ENCODE measurements at regions not wholly inside any gene's neighbourhood (a gene's known extent, or its start where the extent isn't known, plus 50 kb on each side); places are given as distances from the start of the nearest gene placed in this dataset.

GRCh38 chr9:18138656-18139055 lies 335.3 kb upstream of the ADAMTSL1 start (continued):
- TF ChIP-seq ZNF407 (IDR thresholded peaks at IDR 0.05; ENCODE audit: low read depth): no peak
- TF ChIP-seq NFATC3 (IDR thresholded peaks at IDR 0.05): no peak
- TF ChIP-seq ZNF408 (CRISPR knock-in tag; IDR thresholded peaks at IDR 0.05; ENCODE audit: low read depth): no peak
- no peak for TF ChIP-seq HDAC2 (IDR thresholded peaks at IDR 0.05)

GRCh38 chr9:18141681-18142080 lies 332.3 kb upstream of the ADAMTSL1 start:
- DNase-seq (ENCODE audit: extremely low read depth in 1 of 4, low spot score in 3 of 4) (no peak), ATAC-seq (no peak), FAIRE-seq (no peak)
- WGBS (ENCODE audit: insufficient coverage, low coverage, missing lambda C conversion rate): 0% methylated on average over 2 of the region's 2 CpGs
- H2AFZ ChIP-seq (ENCODE audit: low read depth, low read length): no peak overlapping the region
- ChIA-PET CTCF (ENCODE audit: low intra/inter-chr PET ratio) (no interaction called here), POLR2A (no interaction called here)
- no peak overlapping the region for H3K4me2 ChIP-seq (ENCODE audit: insufficient read depth, low read length)
- intact Hi-C loops (cut with micrococcal nuclease): no loop called here
- H3K9me3 ChIP-seq (replicated peaks; ENCODE audit: control insufficient read depth, insufficient read depth, low read depth, low read length): no peaks in the 10 kb centered on the region
- in situ Hi-C loops (cut with MboI): no loop called here
- H3K79me2 ChIP-seq (ENCODE audit: control insufficient read depth, insufficient read depth, low read length): no peaks in the 10 kb centered on the region
- H3K4me1 ChIP-seq (replicated peaks in 1 of 2; ENCODE audit: control insufficient read depth in 2 of 2, insufficient read depth in 2 of 2, low read length in 2 of 2): no peaks in the 10 kb centered on the region
- H3K9ac ChIP-seq (ENCODE audit: insufficient read depth in 1 of 2, low read depth in 2 of 2, low read length in 2 of 2): no peak overlapping the region
- H4K20me1 ChIP-seq (replicated peaks; ENCODE audit: control insufficient read depth, insufficient read depth, low read length): no peaks in the 10 kb centered on the region
- H3K27me3 ChIP-seq (ENCODE audit: control insufficient read depth in 2 of 2, insufficient read depth in 2 of 2, low read length in 2 of 2): no peaks in the 10 kb centered on the region
- H3K9me1 ChIP-seq (ENCODE audit: control insufficient read depth, insufficient read depth, low read length): no peaks in the 10 kb centered on the region
- H3K27ac ChIP-seq (ENCODE audit: extremely low read depth, low read depth, low read length): no peak overlapping the region
- H3K36me3 ChIP-seq (ENCODE audit: control insufficient read depth, insufficient read depth, low read length): no peaks in the 10 kb centered on the region
- no peak overlapping the region for H3K4me3 ChIP-seq
- BruUV-seq (replicated peaks): no TSS peak
- TF ChIP-seq ZNF561 (CRISPR knock-in tag; conservative IDR thresholded peaks at IDR 0.05): no peak
- no peak for TF ChIP-seq XRCC3 (IDR thresholded peaks at IDR 0.05)
- TF ChIP-seq TCF7 (IDR thresholded peaks at IDR 0.05; ENCODE audit: borderline replicate concordance): no peak
- TF ChIP-seq GTF3C2 (IDR thresholded peaks at IDR 0.05; ENCODE audit: borderline replicate concordance, extremely low read depth, insufficient read length): no peak
- TF ChIP-seq SMAD3 (CRISPR knock-in tag; conservative IDR thresholded peaks at IDR 0.05): no peak
- TF ChIP-seq TAF9B (IDR thresholded peaks at IDR 0.05; ENCODE audit: partially characterized antibody): no peak
- no peak for TF ChIP-seq TEAD1 (CRISPR knock-in tag; IDR thresholded peaks at IDR 0.05)
- TF ChIP-seq SMARCA4 (IDR thresholded peaks at IDR 0.05): no peak

All from K562 (cell line).